ENCODE measurements at regions not wholly inside any gene's neighbourhood (a gene's known extent, or its start where the extent isn't known, plus 50 kb on each side); places are given as distances from the start of the nearest gene placed in this dataset.

- no peak for DNase-seq (ENCODE audit: low read depth in 2 of 2)
Measured at GRCh38 chr6:95501032-95501904, 76.1 kb upstream of the MANEA start.

DNA sequence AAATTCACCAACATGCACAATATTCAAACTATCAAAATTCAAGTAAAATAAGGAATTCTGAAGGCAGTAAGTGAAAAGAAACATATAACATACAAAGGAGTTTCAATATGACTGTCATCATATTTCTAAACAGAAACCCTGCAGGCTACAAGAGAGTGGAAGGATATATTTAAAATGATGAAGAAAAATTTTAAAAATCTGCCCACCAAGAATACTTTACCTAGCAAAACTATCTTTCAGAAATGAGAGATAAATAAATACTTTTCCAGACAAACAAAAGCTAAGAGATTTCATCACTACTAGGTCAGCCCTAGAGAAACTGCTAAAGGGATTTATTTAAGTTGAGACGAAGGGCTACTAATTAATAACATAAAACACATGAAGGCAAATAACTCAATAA lies 73.8 kb upstream of the MANEA start:
- no peak for DNase-seq (ENCODE audit: low read depth in 2 of 2)

GRCh38 chr6:95511404-95511803 lies 65.9 kb upstream of the MANEA start:
- no peak for DNase-seq (ENCODE audit: low read depth in 2 of 2)

- DNase-seq (ENCODE audit: low read depth in 2 of 2): no peak
Measured at GRCh38 chr6:95515975-95516374, 61.4 kb upstream of the MANEA start.

GRCh38 chr6:95517004-95517403 lies 60.3 kb upstream of the MANEA start:
- no peak for DNase-seq (ENCODE audit: low read depth in 2 of 2)

- no peak for DNase-seq (ENCODE audit: low read depth in 2 of 2)
Measured at GRCh38 chr6:95517568-95517967, 59.8 kb upstream of the MANEA start.

DNA sequence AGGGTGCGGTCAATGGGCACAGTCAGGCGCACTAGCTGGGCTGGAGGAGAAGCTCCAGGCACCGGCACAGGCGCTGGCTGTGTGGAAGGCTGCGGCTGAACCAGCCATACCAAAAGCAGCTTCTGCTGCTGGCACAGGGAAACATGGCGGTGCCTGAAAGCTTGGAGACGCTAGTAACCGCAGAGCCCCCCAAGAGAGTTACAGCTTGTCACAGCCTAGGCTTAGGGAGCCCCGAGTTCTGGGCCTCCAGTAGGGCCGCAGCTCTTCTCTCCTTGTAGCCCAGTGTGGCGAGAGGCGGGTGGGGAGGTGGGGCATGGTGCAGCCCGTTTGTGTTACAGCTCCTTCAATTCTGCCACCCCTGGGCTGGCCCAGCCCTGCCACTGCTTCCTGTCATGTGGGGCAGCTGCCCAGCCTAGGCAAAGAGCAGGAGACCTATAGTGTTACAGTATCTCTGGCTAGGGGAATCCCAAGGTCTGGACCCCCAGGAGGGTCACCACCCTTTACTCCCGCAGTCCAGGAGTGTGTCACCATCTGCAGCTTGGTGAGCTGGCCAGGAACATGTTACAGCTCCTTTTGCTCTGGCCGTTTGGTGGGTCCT lies 58.6 kb upstream of the MANEA start:
- DNase-seq (ENCODE audit: low read depth in 2 of 2): no peak

GRCh38 chr6:95519228-95520037 lies 57.9 kb upstream of the MANEA start:
- DNase-seq (ENCODE audit: low read depth in 2 of 2): no peak

DNA sequence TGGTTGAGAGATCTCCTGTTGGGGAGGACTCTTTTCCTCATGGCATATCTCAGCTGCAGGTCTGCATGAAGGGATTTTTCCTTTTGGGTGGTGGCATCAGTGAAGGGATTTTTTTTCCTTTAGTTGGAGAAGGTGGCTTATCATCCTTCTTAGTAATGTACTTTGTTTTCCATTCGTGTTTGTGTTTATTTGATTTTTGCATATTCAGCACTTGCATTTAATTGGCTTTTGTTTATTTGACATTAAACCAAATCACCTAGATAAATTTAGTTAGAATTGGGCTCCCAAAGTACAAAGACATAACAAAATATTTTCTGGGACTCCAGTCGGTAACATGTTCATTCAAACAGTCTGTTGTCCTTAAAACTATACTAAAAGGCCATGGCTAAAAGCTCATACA lies 56.2 kb upstream of the MANEA start:
- no peak for DNase-seq (ENCODE audit: low read depth in 2 of 2)
